GM21515 (cell line): ENCODE measurements at regions not wholly inside any gene's neighbourhood (a gene's known extent, or its start where the extent isn't known, plus 50 kb on each side); places are given as distances from the start of the nearest gene placed in this dataset.
"Not testable (repeated sequence)": the region's sequence is repeated elsewhere in the genome, so short reads cannot be mapped to it uniquely, and the experiment has no call there.

ENCODE experiments used
- ATAC-seq: cut with Tn5 transposase; IDR thresholded peaks from one replicate; pipeline ENCODE4 v1.9.1; 2021; ENCODE audit not compliant: unreplicated experiment

DNA sequence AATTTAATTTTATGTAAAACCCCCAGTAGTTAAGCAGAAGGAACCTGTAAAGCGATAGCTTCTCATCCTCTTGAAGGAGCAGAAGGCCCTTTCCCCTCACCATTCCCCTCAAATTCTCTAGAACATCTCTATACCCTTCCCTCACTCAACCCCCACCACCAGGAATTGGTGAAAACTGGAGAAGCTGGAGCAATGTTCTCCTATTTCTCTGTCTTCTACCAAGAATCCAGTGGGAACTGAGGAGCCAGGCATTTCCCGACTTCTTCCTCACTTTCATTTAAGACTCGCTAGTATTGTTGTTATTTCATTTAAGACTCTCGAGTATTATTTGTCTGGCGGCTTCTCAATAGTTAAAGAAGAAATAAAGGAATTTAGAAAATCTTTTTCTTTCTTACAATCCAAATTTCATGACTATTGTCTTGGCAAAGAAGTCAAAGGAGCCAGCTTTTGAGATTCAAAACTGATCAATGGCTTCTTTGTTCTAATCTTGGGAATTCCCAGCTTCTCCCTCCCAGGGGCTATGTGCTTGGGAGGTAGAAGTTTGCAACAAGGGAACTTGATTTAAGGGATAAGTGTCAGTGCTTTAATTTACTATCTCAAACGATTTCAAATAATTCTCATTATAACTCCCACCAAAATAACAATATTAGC is 253.3 kb upstream of the ADGRL2 start:
- ATAC-seq, result no peak

DNA sequence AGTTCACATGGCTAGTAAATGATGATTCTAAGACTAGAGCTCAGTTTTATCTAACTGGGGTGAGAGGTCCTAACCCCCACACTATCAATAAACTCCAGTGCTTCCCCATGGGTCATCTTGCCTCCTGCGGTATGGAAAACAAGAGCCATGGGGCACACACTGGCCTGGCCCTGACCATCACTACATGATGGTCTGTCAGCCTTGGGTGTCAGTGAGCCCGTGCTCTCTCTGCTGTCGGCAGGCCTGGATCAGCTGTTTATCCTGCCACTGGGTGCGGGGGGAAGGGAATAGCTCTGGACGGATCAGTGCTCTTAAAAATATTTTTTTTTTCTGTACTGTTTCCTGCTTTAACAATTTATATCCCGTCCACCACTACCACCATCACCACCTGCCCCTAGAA is 255.0 kb upstream of the ADGRL2 start:
- no peak for ATAC-seq

DNA sequence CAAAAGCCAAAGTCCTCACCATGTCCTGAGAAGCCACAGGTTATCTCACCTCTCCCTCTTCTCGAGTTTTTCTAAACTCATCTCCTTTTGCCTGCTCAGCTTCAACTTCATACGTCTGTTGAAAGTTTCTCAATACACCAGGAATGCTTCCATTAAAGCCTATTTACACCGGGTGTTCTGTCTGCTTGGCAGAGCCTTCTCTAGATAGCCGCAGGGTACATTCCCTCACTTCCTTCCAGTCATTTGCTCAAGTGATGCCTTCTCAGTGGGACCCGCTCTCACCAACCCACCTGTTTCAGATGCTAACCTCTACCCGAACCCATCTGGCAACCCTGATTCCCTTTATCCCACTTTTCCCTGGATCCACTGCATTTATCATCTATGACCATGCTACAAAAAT is 257.0 kb upstream of the ADGRL2 start:
- no peak for ATAC-seq

DNA sequence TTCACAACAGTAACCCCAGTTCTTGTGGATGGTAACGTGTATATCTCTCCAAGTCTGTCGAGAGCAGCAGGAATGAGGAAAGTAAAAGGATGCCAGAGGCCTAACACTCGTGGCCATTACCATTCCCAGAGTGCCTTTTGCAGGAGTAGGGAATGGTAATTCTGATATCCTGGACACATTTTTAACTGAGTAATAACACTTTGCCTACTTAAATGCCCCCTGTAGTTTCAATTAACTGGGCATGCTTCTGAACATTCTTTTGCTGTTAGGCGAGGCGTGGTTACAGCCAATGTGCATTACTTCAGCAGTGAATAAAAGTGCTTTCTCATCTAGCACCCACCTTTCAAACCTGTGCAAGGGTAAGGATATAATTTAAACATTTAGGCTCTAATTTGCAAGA is 258.5 kb upstream of the ADGRL2 start:
- ATAC-seq, result no peak

DNA sequence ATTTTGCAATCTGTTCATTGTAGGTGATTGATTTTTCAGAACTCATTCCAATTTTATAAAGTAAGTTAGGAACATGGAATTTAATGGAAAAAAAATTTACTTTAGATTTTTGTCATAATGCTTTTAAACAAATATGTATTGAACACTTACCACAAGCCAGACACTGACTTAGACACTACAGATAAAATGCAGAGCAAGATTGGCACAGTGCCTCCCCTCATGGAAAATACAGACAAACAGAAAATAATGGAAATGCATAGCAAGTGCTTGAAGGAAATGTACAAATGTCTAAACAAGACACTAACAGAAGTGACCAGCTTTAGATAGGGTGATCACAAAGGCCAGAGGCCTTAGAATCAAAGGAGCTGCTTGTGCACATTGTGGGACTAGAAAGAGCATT is 260.5 kb upstream of the ADGRL2 start:
- no peak for ATAC-seq

DNA sequence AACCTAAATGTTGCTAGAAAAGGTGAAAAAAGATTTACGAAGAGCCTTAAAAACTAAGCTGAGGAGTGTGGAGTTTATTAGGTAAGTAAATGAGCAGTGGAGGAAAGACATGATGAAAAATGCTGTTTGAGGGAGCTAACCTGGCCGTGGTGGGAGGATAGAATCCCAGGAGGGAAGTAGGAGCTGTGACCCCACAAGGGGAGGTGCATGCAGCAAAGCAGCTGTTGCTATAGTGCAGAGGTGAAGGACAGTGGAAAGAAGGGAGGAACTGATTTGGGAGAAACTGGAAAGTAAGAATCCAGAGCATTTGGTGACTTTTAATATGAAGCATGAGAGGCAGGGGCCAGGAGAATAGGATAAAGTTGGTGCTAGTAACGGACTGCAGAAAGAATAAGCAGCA is 271.7 kb upstream of the ADGRL2 start:
- no peak for ATAC-seq

DNA sequence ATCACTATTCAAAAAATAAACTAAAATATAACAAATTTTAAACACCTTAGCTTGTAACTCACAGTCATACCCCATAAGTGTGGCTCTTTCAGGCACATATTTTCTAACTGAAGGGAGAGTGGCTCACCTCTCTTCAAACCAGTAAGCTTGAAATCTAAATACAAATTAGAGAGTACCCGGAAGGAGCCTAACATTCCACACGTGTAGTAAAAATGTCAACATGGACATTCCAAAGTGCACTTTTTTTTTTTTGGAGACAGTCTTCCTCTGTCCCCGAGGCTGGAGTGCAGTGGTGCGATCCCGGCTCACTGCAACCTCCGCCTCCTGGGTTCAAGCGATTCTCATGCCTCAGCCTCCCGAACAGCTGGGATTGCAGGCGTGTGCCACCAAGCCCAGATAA is 275.6 kb upstream of the ADGRL2 start:
- ATAC-seq, result no peak

DNA sequence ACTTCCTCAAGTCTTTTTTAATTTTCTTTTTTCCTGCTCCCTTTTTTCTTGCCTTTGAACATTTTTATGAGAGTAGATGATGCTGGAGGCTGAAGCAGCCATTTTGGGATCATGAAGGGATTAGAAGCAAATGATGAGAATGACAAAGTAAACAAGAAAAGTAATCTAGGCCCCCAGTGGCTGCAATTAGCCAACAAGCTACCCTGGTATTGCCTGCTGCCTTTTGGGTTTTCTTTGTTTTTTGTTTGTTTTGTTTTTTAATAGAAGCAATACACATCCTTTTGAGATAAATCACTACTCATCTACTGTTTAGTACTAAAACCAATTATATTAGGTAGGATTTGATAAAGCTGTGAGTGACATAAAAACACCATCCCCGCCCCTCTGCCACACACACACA is 280.7 kb upstream of the ADGRL2 start:
- no peak for ATAC-seq

DNA sequence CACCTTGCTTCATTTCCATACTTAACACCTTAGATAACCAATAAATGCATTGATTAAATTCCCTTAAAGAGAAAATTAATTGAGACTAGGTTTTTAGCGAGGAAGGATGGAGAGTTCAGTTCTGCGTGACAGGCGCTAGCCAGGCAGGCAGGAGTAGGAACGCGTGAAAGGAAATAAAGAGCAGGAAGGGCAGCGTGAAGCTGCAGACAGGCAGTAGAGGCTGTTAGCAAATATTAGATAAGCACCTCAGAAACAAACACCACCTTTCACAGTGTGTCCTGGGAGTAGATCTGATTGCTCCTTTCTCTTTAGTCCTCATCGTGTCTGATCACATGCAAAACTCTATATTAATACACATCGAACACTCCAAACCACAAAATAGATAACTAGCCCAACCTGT is 282.7 kb upstream of the ADGRL2 start:
- ATAC-seq, result no peak

DNA sequence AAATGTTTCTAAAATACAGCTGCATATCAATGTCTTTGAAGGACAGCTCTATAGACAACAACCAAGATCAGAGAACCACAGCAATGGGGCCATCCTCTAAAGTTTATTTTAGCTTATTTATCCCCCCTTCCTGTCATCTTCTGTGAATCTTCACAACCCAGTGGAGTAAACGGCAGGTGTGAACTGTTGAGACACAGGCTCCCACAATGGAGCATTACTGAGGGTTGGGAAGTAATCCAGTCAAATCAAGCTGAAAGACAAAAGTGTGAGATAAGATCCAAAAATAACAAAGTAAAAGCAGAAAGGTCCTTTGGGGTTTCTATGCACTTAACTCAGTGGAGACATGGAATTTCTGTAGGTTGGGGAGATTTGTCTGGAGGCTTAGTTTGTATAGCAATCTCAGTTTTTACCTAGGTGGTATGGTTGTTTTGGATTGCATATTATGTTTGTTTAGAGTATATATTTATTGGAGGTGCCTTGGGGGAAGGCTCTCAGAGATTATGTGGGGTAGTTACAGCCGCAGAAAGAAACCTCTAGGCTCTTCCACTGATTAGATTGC is 286.9 kb upstream of the ADGRL2 start:
- no peak for ATAC-seq

DNA sequence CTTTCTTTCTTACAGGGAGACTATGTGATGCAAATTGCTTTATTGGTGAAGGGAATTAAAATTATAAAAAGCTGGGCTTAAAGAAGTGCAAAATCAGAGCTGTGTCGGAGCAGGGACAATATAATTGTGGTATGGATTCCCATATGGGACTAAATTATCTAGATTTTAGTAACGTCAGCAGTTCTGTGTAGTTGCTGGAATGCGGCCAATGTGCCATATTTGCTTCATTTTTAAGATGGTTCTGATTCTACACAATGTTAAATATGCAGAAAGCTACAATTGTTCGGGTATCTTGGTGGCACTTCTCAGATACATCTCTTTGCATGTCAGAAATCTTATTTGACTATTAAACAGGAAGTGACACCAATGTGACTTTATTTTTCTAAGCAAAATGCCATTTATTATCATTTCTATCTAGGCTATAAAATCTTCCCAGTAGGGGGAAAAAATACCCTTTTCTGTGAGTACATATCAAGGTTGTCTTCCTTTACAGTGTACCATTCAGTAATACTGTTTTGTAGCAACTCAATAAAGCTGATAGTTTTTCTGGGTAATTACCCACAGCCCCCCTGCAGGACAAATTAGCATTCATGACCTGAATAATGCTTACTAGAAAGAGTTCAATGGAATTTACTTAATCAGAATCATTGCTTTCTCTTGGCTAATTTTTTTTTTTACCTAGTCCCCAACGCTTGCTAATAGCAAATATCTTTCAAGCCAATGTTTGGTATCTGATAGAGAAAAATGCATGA is 288.3 kb upstream of the ADGRL2 start:
- ATAC-seq, result no peak

DNA sequence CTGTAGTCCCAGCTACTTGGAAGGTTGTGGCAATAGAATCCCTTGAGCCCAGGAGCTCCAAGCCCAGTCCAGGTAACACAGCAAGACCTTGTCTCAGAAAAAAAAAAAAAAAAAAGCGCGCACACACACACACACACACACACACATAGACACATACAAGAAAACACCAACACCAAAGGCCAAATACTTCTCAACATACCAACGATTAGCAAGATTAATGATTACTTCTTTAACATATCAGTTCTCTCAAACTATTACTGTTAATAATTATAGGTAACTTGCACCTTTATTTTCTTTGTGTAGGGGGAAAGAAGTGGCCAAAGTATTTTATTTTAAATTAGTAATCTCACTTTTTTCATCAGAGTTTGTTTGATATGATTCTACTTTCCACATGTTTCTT is 289.5 kb upstream of the ADGRL2 start:
- ATAC-seq, result no peak

DNA sequence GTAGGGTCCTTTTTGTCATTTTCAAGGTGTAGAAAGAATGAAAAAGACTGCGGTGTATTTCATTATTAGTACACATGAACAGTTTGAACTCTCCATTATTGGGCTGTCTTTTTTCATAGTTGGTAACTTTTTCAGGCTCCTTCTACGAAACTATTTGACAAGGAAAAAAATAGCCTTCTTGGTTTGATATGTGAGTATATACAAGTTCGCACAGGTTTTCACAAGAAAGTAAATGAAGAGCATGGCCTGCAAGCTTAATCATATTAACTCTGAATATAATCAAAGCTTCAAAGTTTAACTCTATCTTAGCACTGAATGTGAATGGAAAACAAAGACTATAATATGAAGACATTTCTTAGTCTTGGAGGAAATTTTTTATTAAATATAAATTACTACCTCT is 290.0 kb upstream of the ADGRL2 start:
- no peak for ATAC-seq

DNA sequence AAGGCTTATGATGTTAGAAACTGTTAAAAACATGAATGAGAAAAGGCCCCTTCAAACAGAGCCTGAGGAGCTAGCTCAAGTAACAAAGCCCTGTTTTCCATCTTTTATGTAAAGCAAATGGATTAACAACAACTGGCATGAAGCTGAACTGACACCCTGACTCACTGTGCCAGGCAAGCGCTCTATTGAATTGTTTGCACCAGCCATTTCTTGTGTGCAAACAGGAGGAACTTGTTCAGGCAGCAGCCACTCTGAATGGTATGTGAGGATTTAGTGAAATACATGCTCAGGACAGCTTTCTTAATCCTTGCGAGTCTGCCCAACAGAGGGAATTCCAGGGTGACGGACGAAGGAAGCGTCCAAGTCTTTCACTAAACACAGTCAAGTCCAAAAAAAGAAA is 291.1 kb upstream of the ADGRL2 start:
- ATAC-seq, result no peak

DNA sequence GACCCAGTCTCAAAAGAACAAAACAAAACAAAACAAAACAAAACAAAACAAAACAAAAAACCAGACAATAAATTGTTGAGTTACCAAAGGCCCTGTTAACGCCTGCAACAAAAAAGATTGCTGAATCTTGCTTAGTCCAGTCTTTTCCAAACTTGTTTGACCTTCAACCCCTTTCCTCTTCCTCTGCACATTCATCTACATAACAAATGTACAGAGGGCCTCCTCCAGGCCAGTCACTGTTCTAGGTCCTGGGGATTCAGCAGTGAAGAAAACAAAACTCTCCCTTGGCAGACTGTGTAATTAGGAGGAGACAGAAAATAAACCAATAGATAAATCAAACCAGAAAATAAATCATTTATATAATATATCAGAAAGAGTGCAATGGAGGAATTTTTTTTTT is 294.0 kb upstream of the ADGRL2 start:
- ATAC-seq, result no peak

DNA sequence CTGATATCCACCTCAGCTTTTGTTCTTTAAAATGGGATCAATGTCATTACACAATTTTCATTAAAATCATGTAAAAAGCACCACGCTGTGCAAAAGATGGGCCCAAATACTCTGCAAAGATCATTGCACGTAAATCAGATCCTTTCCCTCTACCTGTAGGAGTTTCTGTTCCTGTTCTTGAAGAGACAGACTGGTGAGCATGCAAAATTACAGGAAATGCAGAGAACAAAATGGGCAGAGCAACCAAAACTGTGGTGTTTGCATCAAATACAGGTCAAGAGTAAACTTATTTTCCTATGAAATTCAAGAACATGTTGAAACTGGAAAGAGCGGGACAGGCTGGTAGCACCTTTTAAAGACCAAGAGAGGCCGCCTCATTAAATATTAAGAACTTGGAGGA is 294.9 kb upstream of the ADGRL2 start:
- peak; percentile 99 for ATAC-seq

DNA sequence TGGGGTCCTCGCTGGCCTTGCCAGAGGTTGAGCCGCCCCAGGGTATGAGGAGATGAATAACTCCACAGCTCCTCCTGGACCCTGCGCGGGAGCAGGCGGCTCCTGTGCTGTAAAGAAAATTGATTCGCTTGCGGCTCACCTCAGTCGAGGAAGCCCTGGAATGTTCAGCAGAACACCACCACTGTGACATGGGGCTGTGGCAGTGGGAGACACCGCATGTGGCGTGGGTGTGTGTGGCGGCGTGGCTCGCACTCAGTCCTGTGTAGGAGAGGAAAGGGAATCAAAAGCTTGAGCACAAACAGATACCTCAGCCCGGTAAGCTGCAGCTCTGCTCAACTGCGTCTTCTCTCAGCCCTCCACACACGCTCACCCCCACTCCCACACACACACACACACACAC is 295.9 kb upstream of the ADGRL2 start:
- not testable (repeated sequence) for ATAC-seq

DNA sequence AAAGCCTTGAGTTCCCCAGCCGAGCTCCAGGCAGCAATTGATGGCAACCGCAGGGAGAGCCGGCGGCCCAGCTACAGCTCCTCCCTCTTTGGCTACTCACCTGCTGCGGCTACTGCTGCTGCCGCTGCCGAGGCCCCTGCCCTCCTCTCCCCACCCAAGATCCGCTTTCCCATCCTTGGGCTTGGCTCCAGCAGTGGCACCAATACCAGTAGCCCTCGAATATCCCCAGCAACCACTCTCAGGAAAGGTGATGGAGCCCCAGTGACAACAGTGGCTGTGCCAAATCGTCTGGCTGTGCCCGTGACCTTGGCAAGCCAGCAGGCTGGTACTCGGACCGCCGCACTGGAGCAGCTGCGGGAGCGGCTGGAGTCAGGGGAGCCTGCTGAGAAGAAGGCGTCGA is 298.0 kb upstream of the ADGRL2 start:
- ATAC-seq, result not testable (repeated sequence)

DNA sequence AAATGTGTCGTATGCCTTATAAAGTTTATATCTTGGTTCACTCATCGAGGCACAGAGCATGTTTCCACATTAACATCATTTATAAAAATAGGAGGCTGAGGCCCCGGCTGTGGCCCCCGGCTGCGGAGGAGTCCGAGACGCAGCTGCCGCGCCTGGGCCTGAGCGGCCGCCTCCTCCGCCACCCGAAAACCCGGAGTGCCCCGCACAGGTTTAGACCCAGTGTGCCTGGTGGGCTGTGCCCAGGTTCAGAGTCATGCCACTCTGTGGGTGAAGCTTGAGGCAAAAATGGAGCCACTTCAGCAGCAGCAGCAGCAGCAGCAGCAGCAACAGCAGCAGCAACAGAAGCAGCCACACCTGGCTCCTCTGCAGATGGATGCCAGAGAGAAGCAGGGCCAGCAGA is 299.2 kb upstream of the ADGRL2 start:
- not testable (repeated sequence) for ATAC-seq

DNA sequence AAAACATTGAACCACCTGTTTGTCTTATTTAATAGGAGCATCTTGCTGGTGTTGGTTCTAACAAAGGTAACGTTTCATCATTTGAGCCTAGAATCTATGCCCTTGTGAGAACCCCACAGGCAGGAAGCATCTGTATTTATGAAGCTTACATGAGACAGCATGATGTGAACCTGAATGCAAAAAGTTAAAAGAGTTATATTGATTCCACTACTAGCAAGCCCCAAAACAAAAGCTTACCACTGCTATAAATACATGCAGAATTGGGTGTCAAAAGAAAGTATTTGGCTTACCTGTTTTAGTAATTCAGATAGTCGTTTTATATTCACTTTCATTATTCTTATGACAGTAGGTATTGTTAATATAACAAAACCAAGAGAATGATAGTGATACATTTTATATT is 301.2 kb upstream of the ADGRL2 start:
- no peak for ATAC-seq

DNA sequence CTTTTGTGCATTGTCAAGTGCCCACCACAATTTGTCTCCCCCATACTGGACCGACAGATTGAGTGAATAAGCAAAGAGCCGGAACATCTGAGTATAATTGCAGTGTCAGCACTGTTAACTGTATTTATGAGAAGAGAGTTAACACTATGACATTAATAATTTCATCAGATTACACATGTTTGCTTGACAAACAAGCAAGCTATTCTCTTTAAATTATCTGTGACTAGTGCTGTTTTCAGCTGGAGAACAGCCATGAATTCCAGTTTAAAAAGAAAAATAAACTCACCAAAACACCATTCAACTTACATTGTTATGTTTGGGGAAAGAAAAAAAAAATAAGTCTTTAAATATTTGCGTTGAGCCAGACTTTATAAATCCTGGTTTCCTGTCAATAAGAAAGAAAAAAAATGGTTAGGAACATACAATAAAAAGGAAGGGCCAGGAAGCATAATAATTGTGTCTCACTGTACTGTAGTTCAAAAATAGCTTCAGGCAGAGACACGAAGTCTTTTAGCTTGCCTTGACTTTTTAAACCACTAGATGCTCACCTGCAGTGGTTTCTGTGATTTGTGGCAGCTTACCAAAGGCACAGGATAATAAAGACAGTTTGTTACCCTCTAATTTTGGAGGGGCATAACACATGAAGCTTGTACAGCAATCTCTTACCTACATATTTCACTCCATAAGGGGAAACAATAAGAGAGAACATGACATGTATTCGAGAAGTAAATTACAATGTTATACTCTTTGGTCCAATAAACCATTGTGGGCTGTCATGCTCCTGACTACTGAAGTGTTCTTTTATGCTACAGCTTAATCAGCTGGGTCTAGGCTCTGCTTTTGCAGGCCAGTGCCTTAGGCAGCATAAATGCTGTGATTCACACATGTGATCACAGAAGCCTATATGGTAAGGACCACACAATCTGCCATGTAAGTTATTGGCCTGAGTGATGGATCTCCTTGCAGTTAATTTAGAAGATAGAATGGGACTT is 302.0 kb upstream of the ADGRL2 start:
- no peak for ATAC-seq
